Transverse colon (tissue), 3 donors: ENCODE measurements at regions not wholly inside any gene's neighbourhood (a gene's known extent, or its start where the extent isn't known, plus 50 kb on each side); places are given as distances from the start of the nearest gene placed in this dataset.

ENCODE experiments used
- CTCF ChIP-seq, 5 experiments: fragments of 200-600 bp in 3 of 5; fragments of 450-650 bp in 2 of 5; sonication (generic) in 3 of 5; IDR thresholded peaks; 1 replicate in 2 of 5; 2 replicates in 3 of 5; pipeline ENCODE4 v1.5.1; 2016 to 2017; ENCODE audit warnings: antibody characterized with exemption in 5 of 5, inconsistent platforms in 3 of 5, mild to moderate bottlenecking in 2 of 5, moderate library complexity in 1 of 5
- POLR2A ChIP-seq: fragments of 450-650 bp; IDR thresholded peaks from one replicate; pipeline ENCODE4 v1.6.1; 2016; ENCODE audit warnings: antibody characterized with exemption, mild to moderate bottlenecking, moderate library complexity

- TF ChIP-seq CTCF (IDR thresholded peaks at IDR 0.05), result no peak
- TF ChIP-seq POLR2A, result no peak
Observed at GRCh38 chr10:44478040-44478439, 93.1 kb upstream of the CXCL12 start.
